ENCODE measurements at regions not wholly inside any gene's neighbourhood (a gene's known extent, or its start where the extent isn't known, plus 50 kb on each side); places are given as distances from the start of the nearest gene placed in this dataset.
"Not testable (repeated sequence)": the region's sequence is repeated elsewhere in the genome, so short reads cannot be mapped to it uniquely, and the experiment has no call there.

DNA sequence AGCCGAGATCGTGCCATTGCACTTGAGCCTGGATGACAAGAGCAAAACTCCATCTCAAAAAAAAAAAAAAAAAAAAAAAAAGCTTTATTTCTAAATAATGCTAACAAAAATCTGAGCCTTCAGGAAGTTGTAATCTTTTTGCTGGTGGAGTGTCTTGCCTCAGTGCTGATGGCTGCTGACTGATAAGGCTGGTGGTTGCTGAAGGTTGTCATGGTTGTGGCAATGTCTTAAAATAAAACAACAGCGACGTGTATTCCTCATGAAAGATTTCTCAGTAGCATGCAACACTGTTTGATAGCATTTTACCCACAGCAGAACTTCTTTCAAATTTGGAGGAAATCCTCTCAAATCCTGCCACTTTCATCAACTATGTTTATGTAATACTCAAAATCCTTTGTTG lies 77.4 kb upstream of the PTPRG start:
- no peaks in the 10 kb centered on the region for H3K9me3 ChIP-seq
- no peaks in the 10 kb centered on the region for H3K27me3 ChIP-seq
- DNase-seq = no peak
- 86 to 95% (median 92%) methylated on average over 4 of the region's 4 CpGs for WGBS, 5 donors
- TF ChIP-seq, protein P1, sequence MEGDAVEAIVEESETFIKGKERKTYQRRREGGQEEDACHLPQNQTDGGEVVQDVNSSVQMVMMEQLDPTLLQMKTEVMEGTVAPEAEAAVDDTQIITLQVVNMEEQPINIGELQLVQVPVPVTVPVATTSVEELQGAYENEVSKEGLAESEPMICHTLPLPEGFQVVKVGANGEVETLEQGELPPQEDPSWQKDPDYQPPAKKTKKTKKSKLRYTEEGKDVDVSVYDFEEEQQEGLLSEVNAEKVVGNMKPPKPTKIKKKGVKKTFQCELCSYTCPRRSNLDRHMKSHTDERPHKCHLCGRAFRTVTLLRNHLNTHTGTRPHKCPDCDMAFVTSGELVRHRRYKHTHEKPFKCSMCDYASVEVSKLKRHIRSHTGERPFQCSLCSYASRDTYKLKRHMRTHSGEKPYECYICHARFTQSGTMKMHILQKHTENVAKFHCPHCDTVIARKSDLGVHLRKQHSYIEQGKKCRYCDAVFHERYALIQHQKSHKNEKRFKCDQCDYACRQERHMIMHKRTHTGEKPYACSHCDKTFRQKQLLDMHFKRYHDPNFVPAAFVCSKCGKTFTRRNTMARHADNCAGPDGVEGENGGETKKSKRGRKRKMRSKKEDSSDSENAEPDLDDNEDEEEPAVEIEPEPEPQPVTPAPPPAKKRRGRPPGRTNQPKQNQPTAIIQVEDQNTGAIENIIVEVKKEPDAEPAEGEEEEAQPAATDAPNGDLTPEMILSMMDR (IDR thresholded peaks at IDR 0.05) = no peak
- no peak for TF ChIP-seq EP300 (IDR thresholded peaks at IDR 0.05)
- TF ChIP-seq POLR2A (IDR thresholded peaks at IDR 0.05) = no peak
- no peak for TF ChIP-seq POLR2AphosphoS5 (IDR thresholded peaks at IDR 0.05)
- H3K27ac ChIP-seq = no peak overlapping the region
- H3K4me1 ChIP-seq = no peaks in the 10 kb centered on the region
- intact Hi-C loops (cut with DNase I; ENCODE audit: low total_unique reads) = no loop called here
- no peak overlapping the region for H3K4me3 ChIP-seq
- no peaks in the 10 kb centered on the region for H3K36me3 ChIP-seq

DNA sequence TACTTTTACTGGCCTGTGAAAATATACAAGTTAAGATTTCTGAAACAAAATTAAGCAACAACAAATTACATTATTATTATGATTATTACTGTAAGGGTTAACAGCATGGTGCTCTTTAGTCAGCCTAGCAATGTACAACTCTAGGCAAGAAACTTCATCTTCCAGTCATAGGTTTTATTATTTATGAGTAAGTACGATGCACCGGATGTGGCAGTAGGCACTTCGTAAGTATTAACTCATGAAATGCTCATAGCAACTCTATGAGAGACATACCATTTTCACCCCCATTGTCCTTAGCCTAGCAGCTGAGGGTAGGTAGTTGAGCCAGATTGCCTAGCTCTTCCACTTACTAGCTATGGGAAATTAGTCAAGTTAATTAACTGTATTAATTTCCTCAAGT lies 68.0 kb upstream of the PTPRG start:
- Histone ChIP-seq H3K9me3 (no peaks in the 10 kb centered on the region), H3K36me3 (no peaks in the 10 kb centered on the region), H3K4me3 (no peak overlapping the region), H3K4me1 (no peaks in the 10 kb centered on the region), H3K27me3 (no peaks in the 10 kb centered on the region), H3K27ac (no peak overlapping the region)
- DNase-seq = no peak
- TF ChIP-seq POLR2AphosphoS5 (IDR thresholded peaks at IDR 0.05) (no peak), POLR2A (IDR thresholded peaks at IDR 0.05) (no peak), EP300 (IDR thresholded peaks at IDR 0.05) (no peak)
- TF ChIP-seq, protein P1 (IDR thresholded peaks at IDR 0.05) = no peak
- WGBS, 5 donors = 87 to 96% (median 92%) methylated on average over 3 of the region's 3 CpGs
- intact Hi-C loops (cut with DNase I; ENCODE audit: low total_unique reads) = no loop called here

DNA sequence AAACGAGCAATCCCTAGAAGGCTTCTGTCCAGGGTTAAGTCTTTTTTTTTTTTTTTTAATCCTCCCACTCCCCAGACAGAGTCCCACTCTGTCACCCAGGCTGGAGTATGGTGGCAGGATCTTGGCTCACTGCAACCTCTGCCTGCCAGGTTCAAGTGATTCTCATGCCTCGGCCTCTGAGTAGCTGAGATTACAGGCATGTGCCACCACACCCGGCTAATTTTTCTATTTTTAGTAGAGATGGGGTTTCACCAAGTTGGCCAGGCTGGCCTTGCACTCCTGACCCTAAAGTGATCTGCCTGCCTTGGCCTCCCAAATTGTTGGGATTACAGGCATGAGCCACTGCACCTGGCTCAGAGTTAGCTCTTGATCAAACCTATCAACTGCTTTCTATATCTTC lies 67.1 kb upstream of the PTPRG start:
- WGBS, 5 donors = 71 to 82% (median 76%) methylated on average over 3 of the region's 3 CpGs
- H3K36me3 ChIP-seq; H3K27me3 ChIP-seq; DNase-seq; H3K9me3 ChIP-seq; intact Hi-C loops (cut with DNase I; ENCODE audit: low total_unique reads); H3K4me3 ChIP-seq; H3K4me1 ChIP-seq; H3K27ac ChIP-seq: not testable (repeated sequence)

DNA sequence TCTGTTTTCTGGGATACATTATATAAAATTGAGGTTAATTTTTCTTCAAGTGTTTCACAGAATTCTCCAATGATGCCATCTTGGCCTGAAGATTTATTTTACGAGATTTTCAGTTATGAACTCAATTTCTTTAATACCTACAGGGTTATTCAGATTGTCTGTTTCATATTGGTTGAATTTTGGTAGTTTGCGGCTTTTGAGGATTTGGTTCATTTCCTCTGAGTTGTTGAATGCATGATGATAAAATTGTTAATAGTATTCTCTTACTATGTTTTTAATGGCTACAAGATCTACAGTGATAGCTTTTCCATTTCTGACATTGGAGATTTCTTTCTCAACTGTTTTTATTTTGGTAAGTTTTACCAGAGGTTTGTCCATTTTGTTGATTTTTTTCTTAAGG lies 63.9 kb upstream of the PTPRG start:
- Histone ChIP-seq H3K36me3 (no peaks in the 10 kb centered on the region), H3K27ac (no peak overlapping the region), H3K4me1 (no peaks in the 10 kb centered on the region), H3K27me3 (no peaks in the 10 kb centered on the region), H3K9me3 (peaks cover 0 to 11% (median 3%) of the 10 kb centered on the region in 4 donors), H3K4me3 (no peak overlapping the region)
- 91 to 95% (median 93%) methylated on average over 2 of the region's 2 CpGs for WGBS, 5 donors
- DNase-seq = no peak
- intact Hi-C loops (cut with DNase I; ENCODE audit: low total_unique reads) = no loop called here
- TF ChIP-seq, protein P1 (IDR thresholded peaks at IDR 0.05) = no peak
- TF ChIP-seq POLR2AphosphoS5 (IDR thresholded peaks at IDR 0.05) = no peak
- no peak for TF ChIP-seq EP300 (IDR thresholded peaks at IDR 0.05)
- TF ChIP-seq POLR2A (IDR thresholded peaks at IDR 0.05) = no peak

DNA sequence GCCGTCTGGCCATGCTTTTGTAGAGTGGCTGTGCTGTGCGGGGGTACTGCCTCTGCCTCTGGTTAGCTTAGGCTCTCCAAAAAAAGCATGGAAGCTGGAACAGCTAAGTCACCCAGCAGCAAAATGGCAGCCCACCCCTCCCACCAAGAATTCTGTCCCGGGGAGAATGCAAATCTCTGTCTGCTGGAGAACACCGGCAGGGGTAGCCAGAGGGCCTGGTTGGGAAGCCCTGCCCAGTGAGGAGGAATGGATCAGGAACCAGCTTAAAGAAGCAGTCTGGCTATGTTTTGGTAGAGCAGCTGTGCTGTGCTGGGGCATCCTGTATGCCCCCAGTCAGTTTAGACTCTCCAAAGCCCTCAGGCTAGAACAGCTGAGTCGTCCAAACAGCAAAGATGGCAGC lies 56.2 kb upstream of the PTPRG start:
- Histone ChIP-seq H3K4me3 (no peak overlapping the region), H3K27ac (no peak overlapping the region), H3K36me3 (no peaks in the 10 kb centered on the region), H3K4me1 (no peaks in the 10 kb centered on the region), H3K27me3 (no peaks in the 10 kb centered on the region), H3K9me3 (peaks cover 0 to 11% (median 5%) of the 10 kb centered on the region in 4 donors)
- intact Hi-C loops (cut with DNase I; ENCODE audit: low total_unique reads) = no loop called here
- WGBS, 5 donors = 78 to 86% (median 79%) methylated on average over 4 to 5 of the region's 5 CpGs
- no peak for TF ChIP-seq EP300 (IDR thresholded peaks at IDR 0.05)
- TF ChIP-seq, protein P1 (IDR thresholded peaks at IDR 0.05) = no peak
- no peak for TF ChIP-seq POLR2A (IDR thresholded peaks at IDR 0.05)
- no peak for DNase-seq

All from stomach (tissue), 8 donors.